Right cardiac atrium (tissue), 5 donors: ENCODE measurements at regions not wholly inside any gene's neighbourhood (a gene's known extent, or its start where the extent isn't known, plus 50 kb on each side); places are given as distances from the start of the nearest gene placed in this dataset.
A peak's percentile ranks its signal among the peaks of the same experiment; 100 is the strongest.
"Not testable (repeated sequence)": the region's sequence is repeated elsewhere in the genome, so short reads cannot be mapped to it uniquely, and the experiment has no call there.

Experiments
- ATAC-seq, 2 donors: fragments of 200-7000 bp; cut with Tn5 transposase; one replicate each; pipeline versions ENCODE4 v1.8.0 to v1.9.1; 2020; ENCODE audit warnings: moderate library complexity in 2 of 2, mild to moderate bottlenecking in 1 of 2
- DNase-seq, 3 donors: peaks; one replicate each; pipeline ENCODE4 v3.0.0-alpha.2; 2020
- H3K27ac ChIP-seq: one replicate; pipeline ENCODE4 v1.5.1; 2013; ENCODE audit warnings: mild to moderate bottlenecking, low read length, control low read depth, moderate library complexity
- H3K27me3 ChIP-seq: one replicate; pipeline ENCODE4 v1.6.1; 2013; ENCODE audit not compliant: control insufficient read depth, insufficient read depth
- H3K4me1 ChIP-seq: one replicate; pipeline ENCODE4 v1.6.1; 2013; ENCODE audit warnings: low read length; ENCODE audit not compliant: control insufficient read depth, insufficient read depth
- H3K4me3 ChIP-seq: one replicate; pipeline ENCODE4 v1.5.1; 2013; ENCODE audit warnings: low read length, control low read depth
- H3K9me3 ChIP-seq: one replicate; pipeline ENCODE4 v1.6.1; 2013; ENCODE audit warnings: low read length; ENCODE audit not compliant: control insufficient read depth
- WGBS: extraction: QIAGEN DNeasy Blood & Tissue Kit; methylation state at CpG from one replicate; pipeline ENCODE4 v1.1.7; 2013; 5-methylcytosine and 5-hydroxymethylcytosine counted together
- intact Hi-C, 4 donors: fragments of 100-400 bp; cut with DNase I; formaldehyde crosslinking; loops; one replicate each; pipeline versions ENCODE4 v1.11.0 to v1.14.0; 2022 to 2023
- donor health status: healthy with polysubstance abuse.
- donor health status: DM: no; HTN: yes; CAD: no.
- donor health status: DM: no; HTN: no; CAD: no.
- donor health status: DM: no; HTN: yes; CAD: no; lungs with severe emphysema.
- donor health status: DM: yes; HTN: yes; CAD: no.

- Histone ChIP-seq H3K9me3 (no peaks in the 10 kb centered on the region), H3K4me3 (no peak overlapping the region), H3K27me3 (no peaks in the 10 kb centered on the region), H3K4me1 (no peaks in the 10 kb centered on the region), H3K27ac (no peak overlapping the region)
- DNase-seq (no peak), ATAC-seq (no peak)
- 51% methylated on average over 10 of the region's 10 CpGs for WGBS
- intact Hi-C loops: no loop called here
These were observed 100.9 kb upstream of the DPP6 start for GRCh38 chr7:153951316-153951715.

- 89% methylated on average over 4 of the region's 4 CpGs for WGBS
- intact Hi-C loops: no loop called here
- Histone ChIP-seq H3K4me1 (no peaks in the 10 kb centered on the region), H3K27ac (no peak overlapping the region), H3K9me3 (no peaks in the 10 kb centered on the region), H3K27me3 (no peaks in the 10 kb centered on the region), H3K4me3 (no peak overlapping the region)
- DNase-seq (no peak), ATAC-seq (no peak)
These were observed 97.7 kb upstream of the DPP6 start for GRCh38 chr7:153954477-153954876.

- H3K9me3 ChIP-seq, H3K4me1 ChIP-seq, H3K4me3 ChIP-seq, H3K27ac ChIP-seq, ATAC-seq, intact Hi-C loops, H3K27me3 ChIP-seq, DNase-seq: not testable (repeated sequence)
- 84% methylated on average over 5 of the region's 5 CpGs for WGBS
These were observed 94.5 kb upstream of the DPP6 start for GRCh38 chr7:153957677-153958076.

GRCh38 chr7:153958381-153958780 lies 93.8 kb upstream of the DPP6 start:
- H3K9me3 ChIP-seq, H3K27ac ChIP-seq, H3K4me3 ChIP-seq, ATAC-seq, H3K4me1 ChIP-seq, intact Hi-C loops, H3K27me3 ChIP-seq, DNase-seq: not testable (repeated sequence)
- WGBS: 60% methylated on average over 6 of the region's 6 CpGs

- H3K4me1 ChIP-seq, H3K4me3 ChIP-seq, H3K27ac ChIP-seq, H3K9me3 ChIP-seq, intact Hi-C loops, H3K27me3 ChIP-seq, DNase-seq, ATAC-seq: not testable (repeated sequence)
- WGBS: 82% methylated on average over 5 of the region's 6 CpGs
These were observed 93.4 kb upstream of the DPP6 start for GRCh38 chr7:153958789-153959188.

- intact Hi-C loops, H3K27ac ChIP-seq: not testable (repeated sequence)
- 83% methylated on average over 6 of the region's 6 CpGs for WGBS
These were observed 87.6 kb upstream of the DPP6 start for GRCh38 chr7:153964481-153965112.

GRCh38 chr7:153969016-153969415 lies 83.2 kb upstream of the DPP6 start:
- WGBS: 68% methylated on average over 2 of the region's 4 CpGs
- H3K4me1 ChIP-seq, H3K27ac ChIP-seq, DNase-seq, H3K4me3 ChIP-seq, H3K9me3 ChIP-seq, intact Hi-C loops, ATAC-seq, H3K27me3 ChIP-seq: not testable (repeated sequence)

More at GRCh38 chr7:153964481-153965112, 87.6 kb upstream of the DPP6 start:
- not testable (repeated sequence) for H3K27me3 ChIP-seq, ATAC-seq, DNase-seq, H3K4me3 ChIP-seq, H3K4me1 ChIP-seq, H3K9me3 ChIP-seq

- H3K9me3 ChIP-seq, ATAC-seq, DNase-seq, H3K27ac ChIP-seq, H3K27me3 ChIP-seq, H3K4me3 ChIP-seq, intact Hi-C loops, H3K4me1 ChIP-seq: not testable (repeated sequence)
- 65% methylated on average over 6 of the region's 6 CpGs for WGBS
These were observed 77.6 kb upstream of the DPP6 start for GRCh38 chr7:153974603-153975002.

GRCh38 chr7:153976745-153977144 lies 75.5 kb upstream of the DPP6 start:
- H3K4me3 ChIP-seq, H3K27ac ChIP-seq, intact Hi-C loops, DNase-seq, H3K4me1 ChIP-seq, H3K9me3 ChIP-seq, H3K27me3 ChIP-seq, ATAC-seq: not testable (repeated sequence)
- WGBS: 79% methylated on average over 6 of the region's 6 CpGs

- H3K4me3 ChIP-seq, intact Hi-C loops, H3K9me3 ChIP-seq, DNase-seq, ATAC-seq, H3K27me3 ChIP-seq, H3K27ac ChIP-seq, H3K4me1 ChIP-seq: not testable (repeated sequence)
- WGBS: 42% methylated on average over 6 of the region's 6 CpGs
These were observed 69.0 kb upstream of the DPP6 start for GRCh38 chr7:153983186-153983585.

- DNase-seq, H3K4me1 ChIP-seq, intact Hi-C loops, H3K4me3 ChIP-seq, H3K27me3 ChIP-seq, H3K9me3 ChIP-seq, H3K27ac ChIP-seq: not testable (repeated sequence)
- ATAC-seq: peak in 1 of 2 donors; percentile 20
- WGBS: 79% methylated on average over 16 of the region's 23 CpGs
These were observed 63.1 kb upstream of the DPP6 start for GRCh38 chr7:153989066-153989627.
